HEK293T (cell line): ENCODE measurements at regions not wholly inside any gene's neighbourhood (a gene's known extent, or its start where the extent isn't known, plus 50 kb on each side); places are given as distances from the start of the nearest gene placed in this dataset.

Experiments
- CTCF ChIA-PET: fragments of 350-600 bp; formaldehyde crosslinking; extraction: SDS; loops from one replicate; lab custom pipeline; 2021; ENCODE audit warnings: antibody characterized with exemption, inconsistent platforms; lab: Yijun Ruan, JAX
- POLR2A ChIA-PET: fragments of 350-600 bp; formaldehyde crosslinking; extraction: SDS; loops from one replicate; lab custom pipeline; 2020; ENCODE audit warnings: antibody characterized with exemption, inconsistent platforms; lab: Yijun Ruan, JAX
- DNase-seq: peaks from one replicate; pipeline ENCODE4 v3.0.0; 2012; ENCODE audit warnings: mixed read lengths; ENCODE audit errors: extremely low spot score
- ARNT ChIP-seq: fragments of 450-650 bp; IDR thresholded peaks from 2 replicates; pipeline ENCODE4 v1.6.1; 2017; ENCODE audit warnings: mild to moderate bottlenecking
- FOXK2 ChIP-seq: fragments of 450-650 bp; IDR thresholded peaks from 2 replicates; pipeline ENCODE4 v1.6.1; 2016; ENCODE audit warnings: mild to moderate bottlenecking
- FOXM1 ChIP-seq: fragments of 450-650 bp; IDR thresholded peaks from 2 replicates; pipeline ENCODE4 v1.6.1; 2017; ENCODE audit warnings: mild to moderate bottlenecking, borderline replicate concordance
- HDGF ChIP-seq: fragments of 450-650 bp; IDR thresholded peaks from 2 replicates; pipeline ENCODE4 v1.6.1; 2017; ENCODE audit warnings: antibody characterized with exemption, borderline replicate concordance
- L3MBTL2 ChIP-seq: fragments of 450-650 bp; conservative IDR thresholded peaks from 2 replicates; pipeline ENCODE4 v1.6.1; 2016; ENCODE audit warnings: mild to moderate bottlenecking
- LEF1 ChIP-seq: fragments of 450-650 bp; IDR thresholded peaks from 2 replicates; pipeline ENCODE4 v1.6.1; 2017; ENCODE audit warnings: mild to moderate bottlenecking, borderline replicate concordance
- NFRKB ChIP-seq: fragments of 450-650 bp; IDR thresholded peaks from 2 replicates; pipeline ENCODE4 v1.6.1; 2016; ENCODE audit warnings: mild to moderate bottlenecking, moderate library complexity
- SUZ12 ChIP-seq: fragments of 450-650 bp; IDR thresholded peaks from 2 replicates; pipeline ENCODE4 v1.6.1; 2016; ENCODE audit warnings: mild to moderate bottlenecking
- TARDBP ChIP-seq: fragments of 450-650 bp; IDR thresholded peaks from 2 replicates; pipeline ENCODE4 v1.6.1; 2016
- ZNF384 ChIP-seq: fragments of 450-650 bp; IDR thresholded peaks from 2 replicates; pipeline ENCODE4 v1.6.1; 2016

DNA sequence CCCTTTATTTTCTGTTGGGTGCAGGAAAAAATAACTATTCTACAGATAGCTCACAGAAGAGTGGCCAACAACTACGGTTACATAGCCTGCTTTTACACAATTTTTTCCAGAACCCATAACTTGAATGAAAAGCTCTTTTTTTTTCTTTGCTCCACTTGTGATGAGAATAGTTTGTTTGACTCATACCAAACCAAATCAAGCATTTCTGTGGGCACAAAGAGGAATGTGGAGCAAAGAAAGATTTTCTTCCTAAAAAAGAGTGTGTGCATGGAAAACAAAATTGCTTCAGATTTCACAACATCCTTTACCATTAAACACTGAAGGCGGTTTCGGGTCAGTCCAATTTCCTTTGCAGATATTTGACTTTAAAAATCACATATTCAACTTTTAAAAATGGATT is 54.8 kb upstream of the RAB11FIP2 start:
- CTCF ChIA-PET, result no interaction called here
- TF ChIP-seq L3MBTL2 (no peak), SUZ12 (no peak), FOXM1 (no peak), HDGF (no peak), NFRKB (no peak), LEF1 (no peak), TARDBP (no peak), FOXK2 (no peak), ZNF384 (no peak), ARNT (no peak)
- DNase-seq, result no peak
- POLR2A ChIA-PET, result no interaction called here
